K562 (cell line): ENCODE measurements at regions not wholly inside any gene's neighbourhood (a gene's known extent, or its start where the extent isn't known, plus 50 kb on each side); places are given as distances from the start of the nearest gene placed in this dataset.

Experiments
- ATAC-seq: fragments of 200-7000 bp; cut with Tn5 transposase; 3 replicates; pipeline ENCODE4 v1.9.1; 2020; ENCODE audit warnings: moderate library complexity
- BruUV-seq: library from RNA; stranded (reverse); fragments of 400-500 nt; replicated peaks from 2 replicates; lab custom pipeline; 2021; lab: Mats Ljungman, UMichigan
- CTCF ChIA-PET: fragments of 300-600 bp; formaldehyde crosslinking; extraction: SDS; loops from one replicate; lab custom pipeline; 2021; ENCODE audit warnings: low intra/inter-chr PET ratio; lab: Yijun Ruan, JAX
- POLR2A ChIA-PET: fragments of 300-600, 350-650 bp; sonication (Branson Sonifier 250); formaldehyde crosslinking; extraction: SDS; loops from one replicate; lab custom pipeline; 2021; ENCODE audit warnings: antibody characterized with exemption, inconsistent platforms; lab: Yijun Ruan, JAX
- DNase-seq, 4 experiments: peaks; one replicate each; pipeline versions ENCODE4 v3.0.0 to v3.0.0-alpha.2; 2011 to 2018; ENCODE audit warnings: low spot score in 3 of 4, mixed read lengths in 3 of 4; ENCODE audit errors: extremely low read depth in 1 of 4
- FAIRE-seq: peaks from 2 replicates; lab custom pipeline; 2011; peaks lifted over from hg19 to GRCh38; lab: Jason Lieb, UNC
- H2AFZ ChIP-seq: 2 replicates; pipeline ENCODE4 v1.6.0; 2011; ENCODE audit warnings: low read depth, low read length, control low read depth, inconsistent platforms
- H3K27ac ChIP-seq: fragments of 200-600 bp; 3 replicates; pipeline ENCODE4 v1.8.0; 2011; ENCODE audit warnings: low read depth, mild to moderate bottlenecking, control low read depth, inconsistent platforms, low read length, moderate library complexity, mixed read lengths; ENCODE audit errors: extremely low read depth
- H3K27me3 ChIP-seq, 2 experiments: fragments of 300-600 bp in 1 of 2; 2 replicates in 1 of 2; 3 replicates in 1 of 2; pipeline versions ENCODE4 v1.6.0 to v1.8.0; 2011; ENCODE audit warnings: inconsistent platforms in 2 of 2, low read length in 2 of 2, mild to moderate bottlenecking in 1 of 2, mixed read lengths in 1 of 2, moderate library complexity in 1 of 2; ENCODE audit not compliant: control insufficient read depth in 2 of 2, insufficient read depth in 2 of 2
- H3K36me3 ChIP-seq: fragments of 300-600 bp; 3 replicates; pipeline ENCODE4 v1.8.0; 2011; ENCODE audit warnings: mild to moderate bottlenecking, low read length, inconsistent platforms; ENCODE audit not compliant: control insufficient read depth, insufficient read depth
- H3K4me1 ChIP-seq, 2 experiments: fragments of 200-600 bp in 1 of 2; replicated peaks in 1 of 2; 2 replicates in 1 of 2; 3 replicates in 1 of 2; pipeline versions ENCODE4 v1.5.1 to v1.8.0; 2011; ENCODE audit warnings: inconsistent platforms in 2 of 2, low read length in 2 of 2, mild to moderate bottlenecking in 1 of 2, mixed read lengths in 1 of 2, moderate library complexity in 1 of 2; ENCODE audit not compliant: control insufficient read depth in 2 of 2, insufficient read depth in 2 of 2
- H3K4me2 ChIP-seq: 2 replicates; pipeline ENCODE4 v1.6.1; 2011; ENCODE audit warnings: low read length, control low read depth, inconsistent platforms, mixed read lengths; ENCODE audit not compliant: insufficient read depth
- H3K4me3 ChIP-seq: fragments of 200-600 bp; sonication (generic), shearing (Covaris generic); 2 replicates; pipeline ENCODE4 v1.5.1; 2016; ENCODE audit warnings: control low read depth, inconsistent platforms
- H3K79me2 ChIP-seq: fragments of 200-600 bp; 3 replicates; pipeline ENCODE4 v1.8.0; 2011; ENCODE audit warnings: low read length, inconsistent platforms; ENCODE audit not compliant: control insufficient read depth, insufficient read depth
- H3K9ac ChIP-seq, 2 experiments: 2 replicates each; pipeline versions ENCODE4 v1.6.0 to v1.6.1; 2011; ENCODE audit warnings: low read depth in 2 of 2, low read length in 2 of 2, control low read depth in 1 of 2, inconsistent platforms in 1 of 2, mild to moderate bottlenecking in 1 of 2, mixed read lengths in 1 of 2; ENCODE audit not compliant: insufficient read depth in 1 of 2
- H3K9me1 ChIP-seq: one replicate; pipeline ENCODE4 v1.6.0; 2011; ENCODE audit warnings: inconsistent platforms, mild to moderate bottlenecking, low read length, moderate library complexity; ENCODE audit not compliant: control insufficient read depth, insufficient read depth
- H3K9me3 ChIP-seq: replicated peaks from 2 replicates; pipeline ENCODE4 v1.5.1; 2011; ENCODE audit warnings: low read depth, low read length, inconsistent platforms; ENCODE audit not compliant: control insufficient read depth, insufficient read depth
- H4K20me1 ChIP-seq: replicated peaks from 2 replicates; pipeline ENCODE4 v1.6.1; 2011; ENCODE audit warnings: low read length, inconsistent platforms, mixed read lengths; ENCODE audit not compliant: control insufficient read depth, insufficient read depth
- CC2D1A ChIP-seq: fragments of 450-650 bp; IDR thresholded peaks from 2 replicates; pipeline ENCODE4 v1.6.1; 2017; ENCODE audit warnings: mild to moderate bottlenecking
- HDGF ChIP-seq: fragments of 450-650 bp; IDR thresholded peaks from 2 replicates; pipeline ENCODE4 v1.6.1; 2016
- JUN ChIP-seq, 2 experiments: sonication (generic) in 1 of 2; formaldehyde crosslinking in 1 of 2; IDR thresholded peaks; 2 replicates each; pipeline versions ENCODE4 v1.6.1 to v1.8.0; 2012 to 2022; ENCODE audit warnings: borderline replicate concordance in 2 of 2, mild to moderate bottlenecking in 2 of 2, improper control_type of control experiment in 1 of 2, low read depth in 1 of 2, low read length in 1 of 2, missing genetic modification reagents in 1 of 2
- KAT8 ChIP-seq: fragments of 450-650 bp; IDR thresholded peaks from 2 replicates; pipeline ENCODE4 v1.6.1; 2016; ENCODE audit warnings: low read depth, mild to moderate bottlenecking
- NR3C1 ChIP-seq: sonication (generic); formaldehyde crosslinking; IDR thresholded peaks from 2 replicates; pipeline ENCODE4 v1.8.1; 2022; ENCODE audit warnings: missing genetic modification reagents
- PHF8 ChIP-seq: fragments of 200-600 bp; sonication (generic); IDR thresholded peaks from 2 replicates; pipeline ENCODE4 v1.6.1; 2012; ENCODE audit warnings: mixed run types, mild to moderate bottlenecking, inconsistent platforms, low read length, moderate library complexity, borderline replicate concordance
- RB1 ChIP-seq: fragments of 450-650 bp; IDR thresholded peaks from 2 replicates; pipeline ENCODE4 v1.6.1; 2017; ENCODE audit warnings: low read depth, mild to moderate bottlenecking
- RNF2 ChIP-seq: sonication (generic); IDR thresholded peaks from 2 replicates; pipeline ENCODE4 v1.6.1; 2016
- ZNF224 ChIP-seq: sonication (generic); formaldehyde crosslinking; IDR thresholded peaks from 2 replicates; pipeline ENCODE4 v1.8.0; 2022; ENCODE audit warnings: mild to moderate bottlenecking, missing genetic modification reagents
- ZNF639 ChIP-seq, 2 experiments: fragments of 200-800 bp in 1 of 2; sonication (Bioruptor generic) in 1 of 2; sonication (generic) in 1 of 2; formaldehyde crosslinking in 1 of 2; IDR thresholded peaks in 1 of 2; conservative IDR thresholded peaks in 1 of 2; 2 replicates each; pipeline versions ENCODE4 v1.5.0 to v1.6.1; 2016 to 2020; ENCODE audit warnings: missing compliant biosample characterization in 1 of 2, missing genetic modification characterization in 1 of 2, missing genetic modification reagents in 1 of 2
- WGBS: fragments of 100-300 bp; shearing (Covaris generic); methylation state at CpG from one replicate; pipeline ENCODE4 v1.1.6; 2016; ENCODE audit warnings: low coverage, mixed read lengths; ENCODE audit not compliant: insufficient coverage; ENCODE audit errors: missing lambda C conversion rate; 5-methylcytosine and 5-hydroxymethylcytosine counted together
- in situ Hi-C: fragments of 300-500 bp; cut with MboI; formaldehyde crosslinking; loops from 4 replicates; pipeline ENCODE4 v1.15.0; 2018; ENCODE audit warnings: inconsistent platforms, mixed read lengths
- intact Hi-C: fragments of 100-400 bp; cut with micrococcal nuclease; formaldehyde crosslinking; loops from 2 replicates; pipeline ENCODE4 v1.14.2; 2022
- TF ChIP-seq, protein P1 (sequence below): fragments of 450-650 bp; formaldehyde crosslinking; IDR thresholded peaks from 2 replicates; pipeline ENCODE4 v1.4.0; 2022; ENCODE audit warnings: missing genetic modification characterization

DNA sequence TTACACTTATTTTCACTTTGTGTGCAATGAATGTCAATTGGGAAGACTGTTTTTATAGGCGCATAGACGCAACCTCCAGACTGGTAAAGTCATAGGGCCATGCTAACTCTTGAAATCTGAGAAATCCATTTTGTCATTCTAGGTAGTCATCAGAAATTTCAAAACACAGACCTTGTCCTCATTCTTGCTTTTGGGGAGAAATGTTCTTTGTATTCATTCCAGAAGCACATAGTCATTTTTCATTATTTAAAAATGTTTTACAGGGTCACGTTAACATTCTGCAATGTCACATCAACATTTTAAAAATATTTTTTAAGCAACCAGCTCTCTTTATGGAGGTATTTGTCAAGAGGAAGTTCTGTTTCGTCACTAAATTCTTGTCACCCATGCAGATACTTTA, 898.4 kb downstream of the PDCD6IP start:
- WGBS = 3% methylated on average over 4 of the region's 4 CpGs
- ChIA-PET CTCF (no interaction called here), POLR2A (no interaction called here)
- DNase-seq (no peak), ATAC-seq (no peak), FAIRE-seq (no peak)
- no peak overlapping the region for H3K9ac ChIP-seq
- TF ChIP-seq RNF2 = no peak
- TF ChIP-seq NR3C1 (CRISPR knock-in tag) = no peak
- TF ChIP-seq ZNF639 (CRISPR knock-in tag; conservative IDR thresholded peaks at IDR 0.05 in 1 of 2, IDR thresholded peaks at IDR 0.05 in 1 of 2) = no peak
- H2AFZ ChIP-seq = no peak overlapping the region
- no peaks in the 10 kb centered on the region for H3K27me3 ChIP-seq
- H4K20me1 ChIP-seq = no peaks in the 10 kb centered on the region
- H3K36me3 ChIP-seq = no peaks in the 10 kb centered on the region
- H3K9me1 ChIP-seq = no peaks in the 10 kb centered on the region
- no peaks in the 10 kb centered on the region for H3K9me3 ChIP-seq
- no peak overlapping the region for H3K4me3 ChIP-seq
- BruUV-seq = no TSS peak
- no peak overlapping the region for H3K27ac ChIP-seq
- no peaks in the 10 kb centered on the region for H3K4me1 ChIP-seq
- H3K79me2 ChIP-seq = no peaks in the 10 kb centered on the region
- intact Hi-C loops = no loop called here
- in situ Hi-C loops = loop anchor here (25.0 kb wide), 1 partner anchor 685 kb away; no protein-coding TSS in a partner anchor
- H3K4me2 ChIP-seq = no peak overlapping the region

DNA sequence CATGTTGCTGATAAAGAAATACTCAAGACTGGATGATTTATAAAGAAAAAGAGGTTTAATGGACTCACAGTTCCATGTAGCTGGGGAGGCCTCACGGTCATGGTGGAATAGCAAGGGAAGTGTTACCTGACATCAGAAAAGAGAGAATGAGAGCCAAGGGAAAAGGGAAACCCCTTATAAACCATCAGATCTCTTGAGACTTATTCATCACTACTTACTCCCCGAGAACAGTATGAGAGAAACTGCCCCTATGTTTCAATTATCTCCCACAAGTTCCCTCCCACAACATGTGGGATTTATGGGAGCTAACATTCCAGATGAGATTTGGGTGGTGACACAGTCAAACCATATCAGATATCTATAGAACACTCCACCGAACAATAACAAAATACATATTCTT, 904.6 kb downstream of the PDCD6IP start:
- H3K27ac ChIP-seq = no peak overlapping the region
- H3K36me3 ChIP-seq = no peaks in the 10 kb centered on the region
- 2% methylated on average over 3 of the region's 3 CpGs for WGBS
- no peak overlapping the region for H3K4me3 ChIP-seq
- ChIA-PET POLR2A (no interaction called here), CTCF (no interaction called here)
- H3K9me3 ChIP-seq = no peaks in the 10 kb centered on the region
- FAIRE-seq = no peak
- no peak overlapping the region for H3K4me2 ChIP-seq
- intact Hi-C loops (no loop called here), in situ Hi-C loops (no loop called here)
- H3K9me1 ChIP-seq = no peaks in the 10 kb centered on the region
- no peaks in the 10 kb centered on the region for H3K27me3 ChIP-seq
- DNase-seq = no peak
- no TSS peak for BruUV-seq
- no peak for ATAC-seq
- H3K79me2 ChIP-seq = no peaks in the 10 kb centered on the region
- TF ChIP-seq, protein P1, sequence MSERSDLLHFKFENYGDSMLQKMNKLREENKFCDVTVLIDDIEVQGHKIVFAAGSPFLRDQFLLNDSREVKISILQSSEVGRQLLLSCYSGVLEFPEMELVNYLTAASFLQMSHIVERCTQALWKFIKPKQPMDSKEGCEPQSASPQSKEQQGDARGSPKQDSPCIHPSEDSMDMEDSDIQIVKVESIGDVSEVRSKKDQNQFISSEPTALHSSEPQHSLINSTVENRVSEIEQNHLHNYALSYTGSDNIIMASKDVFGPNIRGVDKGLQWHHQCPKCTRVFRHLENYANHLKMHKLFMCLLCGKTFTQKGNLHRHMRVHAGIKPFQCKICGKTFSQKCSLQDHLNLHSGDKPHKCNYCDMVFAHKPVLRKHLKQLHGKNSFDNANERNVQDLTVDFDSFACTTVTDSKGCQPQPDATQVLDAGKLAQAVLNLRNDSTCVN (CRISPR knock-in tag) = no peak
- no peak for TF ChIP-seq CC2D1A
- no peak for TF ChIP-seq RB1
- no peak for TF ChIP-seq KAT8
- no peak for TF ChIP-seq HDGF
- TF ChIP-seq PHF8 = no peak
- TF ChIP-seq ZNF224 = no peak
- no peak for TF ChIP-seq JUN (IDR thresholded peaks at IDR 0.05; ENCODE audit: borderline replicate concordance, low read depth, low read length)
- TF ChIP-seq JUN (CRISPR knock-in tag; IDR thresholded peaks at IDR 0.05; ENCODE audit: borderline replicate concordance) = no peak
- no peak overlapping the region for H2AFZ ChIP-seq
- no peak overlapping the region for H3K9ac ChIP-seq
- H3K4me1 ChIP-seq = no peaks in the 10 kb centered on the region
- H4K20me1 ChIP-seq = no peaks in the 10 kb centered on the region
